ENCODE measurements at regions not wholly inside any gene's neighbourhood (a gene's known extent, or its start where the extent isn't known, plus 50 kb on each side); places are given as distances from the start of the nearest gene placed in this dataset.

DNA sequence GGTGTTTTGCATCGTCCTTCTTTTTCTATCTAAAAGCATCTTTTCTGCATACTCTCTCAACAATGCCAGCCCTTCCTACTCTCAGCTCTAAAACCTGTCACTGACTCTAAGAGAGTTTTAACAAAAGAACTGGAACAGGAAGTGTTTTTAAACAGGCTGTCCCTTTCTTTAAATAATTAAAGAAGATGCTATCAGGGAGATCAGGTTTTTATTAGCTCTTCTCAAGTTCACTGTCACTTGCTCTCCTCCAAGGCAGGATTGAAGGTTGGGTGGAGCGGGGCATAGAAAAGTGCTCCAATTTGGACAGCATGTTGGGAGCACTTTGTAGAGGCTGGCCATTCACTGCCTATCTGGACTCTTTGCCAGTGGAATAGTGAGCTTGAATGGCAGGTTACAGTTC is 56.4 kb upstream of the BARX2 start:
- TF ChIP-seq, protein P1, sequence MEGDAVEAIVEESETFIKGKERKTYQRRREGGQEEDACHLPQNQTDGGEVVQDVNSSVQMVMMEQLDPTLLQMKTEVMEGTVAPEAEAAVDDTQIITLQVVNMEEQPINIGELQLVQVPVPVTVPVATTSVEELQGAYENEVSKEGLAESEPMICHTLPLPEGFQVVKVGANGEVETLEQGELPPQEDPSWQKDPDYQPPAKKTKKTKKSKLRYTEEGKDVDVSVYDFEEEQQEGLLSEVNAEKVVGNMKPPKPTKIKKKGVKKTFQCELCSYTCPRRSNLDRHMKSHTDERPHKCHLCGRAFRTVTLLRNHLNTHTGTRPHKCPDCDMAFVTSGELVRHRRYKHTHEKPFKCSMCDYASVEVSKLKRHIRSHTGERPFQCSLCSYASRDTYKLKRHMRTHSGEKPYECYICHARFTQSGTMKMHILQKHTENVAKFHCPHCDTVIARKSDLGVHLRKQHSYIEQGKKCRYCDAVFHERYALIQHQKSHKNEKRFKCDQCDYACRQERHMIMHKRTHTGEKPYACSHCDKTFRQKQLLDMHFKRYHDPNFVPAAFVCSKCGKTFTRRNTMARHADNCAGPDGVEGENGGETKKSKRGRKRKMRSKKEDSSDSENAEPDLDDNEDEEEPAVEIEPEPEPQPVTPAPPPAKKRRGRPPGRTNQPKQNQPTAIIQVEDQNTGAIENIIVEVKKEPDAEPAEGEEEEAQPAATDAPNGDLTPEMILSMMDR (IDR thresholded peaks at IDR 0.05 in 4 of 5, conservative IDR thresholded peaks at IDR 0.05 in 1 of 5): no peak
- TF ChIP-seq POLR2A (IDR thresholded peaks at IDR 0.05): no peak

Data from gastrocnemius medialis (tissue), 4 donors.